Neural progenitor cell (in vitro differentiated cells): ENCODE measurements at regions not wholly inside any gene's neighbourhood (a gene's known extent, or its start where the extent isn't known, plus 50 kb on each side); places are given as distances from the start of the nearest gene placed in this dataset.

ENCODE experiments used
- CTCF ChIP-seq: fragments of 200-600 bp; sonication (generic); IDR thresholded peaks from 2 replicates; pipeline ENCODE4 v1.5.1; 2017; ENCODE audit warnings: antibody characterized with exemption, mild to moderate bottlenecking
- EZH2 ChIP-seq: fragments of 200-600 bp; sonication (generic); IDR thresholded peaks from 2 replicates; pipeline ENCODE4 v1.6.1; 2017; ENCODE audit warnings: antibody characterized with exemption, mild to moderate bottlenecking, moderate library complexity
- EZH2phosphoT487 ChIP-seq: fragments of 200-600 bp; sonication (generic); IDR thresholded peaks from 2 replicates; pipeline ENCODE4 v1.6.1; 2017; ENCODE audit warnings: antibody characterized with exemption

- TF ChIP-seq CTCF = no peak
- TF ChIP-seq EZH2phosphoT487 = no peak
- TF ChIP-seq EZH2 = no peak
Observed at GRCh38 chr18:8974279-8974678, 128.2 kb upstream of the NDUFV2 start.
